ENCODE measurements at regions not wholly inside any gene's neighbourhood (a gene's known extent, or its start where the extent isn't known, plus 50 kb on each side); places are given as distances from the start of the nearest gene placed in this dataset.

- no peak overlapping the region for H3K4me3 ChIP-seq (ENCODE audit: low read depth, low read length)
- TF ChIP-seq, protein P1, sequence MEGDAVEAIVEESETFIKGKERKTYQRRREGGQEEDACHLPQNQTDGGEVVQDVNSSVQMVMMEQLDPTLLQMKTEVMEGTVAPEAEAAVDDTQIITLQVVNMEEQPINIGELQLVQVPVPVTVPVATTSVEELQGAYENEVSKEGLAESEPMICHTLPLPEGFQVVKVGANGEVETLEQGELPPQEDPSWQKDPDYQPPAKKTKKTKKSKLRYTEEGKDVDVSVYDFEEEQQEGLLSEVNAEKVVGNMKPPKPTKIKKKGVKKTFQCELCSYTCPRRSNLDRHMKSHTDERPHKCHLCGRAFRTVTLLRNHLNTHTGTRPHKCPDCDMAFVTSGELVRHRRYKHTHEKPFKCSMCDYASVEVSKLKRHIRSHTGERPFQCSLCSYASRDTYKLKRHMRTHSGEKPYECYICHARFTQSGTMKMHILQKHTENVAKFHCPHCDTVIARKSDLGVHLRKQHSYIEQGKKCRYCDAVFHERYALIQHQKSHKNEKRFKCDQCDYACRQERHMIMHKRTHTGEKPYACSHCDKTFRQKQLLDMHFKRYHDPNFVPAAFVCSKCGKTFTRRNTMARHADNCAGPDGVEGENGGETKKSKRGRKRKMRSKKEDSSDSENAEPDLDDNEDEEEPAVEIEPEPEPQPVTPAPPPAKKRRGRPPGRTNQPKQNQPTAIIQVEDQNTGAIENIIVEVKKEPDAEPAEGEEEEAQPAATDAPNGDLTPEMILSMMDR (IDR thresholded peaks at IDR 0.05; ENCODE audit: borderline replicate concordance, insufficient read depth, low read depth, low read length), result no peak
These were observed 292.2 kb downstream of the GABRG1 start for GRCh38 chr4:45831692-45832091.

DNA sequence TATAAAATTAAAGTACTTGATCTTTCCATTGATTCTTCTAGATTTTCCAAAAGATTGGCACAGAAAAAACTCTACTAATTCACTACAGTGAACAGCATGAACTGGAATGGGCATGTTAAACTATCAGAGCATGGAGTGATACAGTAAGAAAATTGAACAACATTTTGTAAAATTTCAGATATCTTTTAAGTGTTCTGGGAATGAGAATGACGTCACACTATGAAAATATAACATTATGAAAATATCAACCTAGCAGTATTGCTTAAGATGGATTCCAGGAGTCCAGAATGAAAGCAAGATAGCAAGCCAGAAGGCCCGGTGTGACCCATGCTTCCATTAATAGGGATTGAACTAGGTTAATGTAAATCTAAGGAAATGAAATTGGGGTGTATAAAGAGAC lies 319.9 kb downstream of the GABRG1 start:
- TF ChIP-seq, protein P1 (IDR thresholded peaks at IDR 0.05; ENCODE audit: borderline replicate concordance, insufficient read depth, low read depth, low read length), result no peak

DNA sequence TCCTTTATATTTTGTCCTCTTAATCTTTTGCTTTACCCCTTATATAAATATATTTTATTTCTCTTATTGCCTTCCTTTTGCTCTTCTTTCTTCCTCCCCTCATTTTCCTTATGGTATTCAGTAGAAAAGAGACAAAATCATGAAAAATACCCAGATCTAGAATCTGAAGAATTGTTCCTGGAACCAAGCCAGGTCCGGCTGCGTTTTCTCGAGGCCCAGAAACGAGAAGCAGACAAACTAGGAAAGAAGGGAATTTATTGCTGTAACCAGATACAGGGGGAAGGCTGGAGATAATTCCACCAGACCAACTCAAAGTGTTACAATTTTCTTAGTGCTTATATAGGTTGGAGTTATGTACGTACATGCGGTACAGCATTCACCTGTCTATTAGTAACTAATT lies 328.7 kb downstream of the GABRG1 start:
- TF ChIP-seq, protein P1 (IDR thresholded peaks at IDR 0.05; ENCODE audit: borderline replicate concordance, insufficient read depth, low read depth, low read length), result no peak
- no peak overlapping the region for H3K4me3 ChIP-seq (ENCODE audit: low read depth, low read length)

More for the DNA sequence above, 319.9 kb downstream of the GABRG1 start:
- no peak overlapping the region for H3K4me3 ChIP-seq (ENCODE audit: low read depth, low read length)

GRCh38 chr4:45778514-45778913 lies 345.3 kb downstream of the GABRG1 start:
- TF ChIP-seq, protein P1 (IDR thresholded peaks at IDR 0.05; ENCODE audit: borderline replicate concordance, insufficient read depth, low read depth, low read length), result no peak
- H3K4me3 ChIP-seq (ENCODE audit: low read depth, low read length), result no peak overlapping the region

DNA sequence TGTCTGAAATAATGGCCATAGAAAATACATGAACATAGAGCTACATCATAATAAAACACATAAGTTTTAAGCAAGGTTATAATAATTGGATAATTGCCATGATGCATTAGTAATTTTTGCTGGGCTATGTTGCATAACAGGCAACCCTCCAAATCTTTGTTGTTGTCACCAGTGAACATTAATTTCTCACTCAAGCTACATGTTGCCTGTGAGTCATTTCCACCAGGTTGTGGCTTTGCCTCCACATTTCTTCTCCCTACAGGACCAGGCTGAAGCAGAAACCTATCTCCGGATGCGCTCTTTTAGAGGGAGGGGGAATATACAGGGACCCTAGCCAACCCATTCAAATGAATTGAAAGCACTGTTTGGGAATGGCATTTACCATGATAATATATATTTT lies 347.7 kb downstream of the GABRG1 start:
- TF ChIP-seq, protein P1 (IDR thresholded peaks at IDR 0.05; ENCODE audit: borderline replicate concordance, insufficient read depth, low read depth, low read length), result no peak
- no peak overlapping the region for H3K4me3 ChIP-seq (ENCODE audit: low read depth, low read length)

DNA sequence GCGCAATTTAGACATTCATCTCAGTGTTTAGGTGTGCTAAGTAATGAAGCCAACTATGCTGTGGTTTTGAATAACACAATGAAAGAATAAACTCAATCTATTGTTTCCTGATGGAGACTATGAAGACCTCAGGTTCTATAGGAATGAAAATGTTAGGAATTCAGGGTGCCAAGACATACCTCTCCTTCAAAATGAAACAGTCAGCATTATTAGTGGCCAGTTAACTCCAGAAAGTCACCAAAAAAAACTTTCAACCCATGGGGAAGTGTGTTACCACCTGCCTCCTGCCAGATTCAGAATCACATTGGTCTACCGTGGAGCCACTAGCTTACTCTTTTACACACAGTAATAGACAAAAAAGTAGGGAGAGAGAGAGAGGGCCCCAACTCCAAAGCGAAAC lies 352.9 kb downstream of the GABRG1 start:
- no peak overlapping the region for H3K4me3 ChIP-seq (ENCODE audit: low read depth, low read length)
- TF ChIP-seq, protein P1 (IDR thresholded peaks at IDR 0.05; ENCODE audit: borderline replicate concordance, insufficient read depth, low read depth, low read length), result no peak

- H3K4me3 ChIP-seq (ENCODE audit: low read depth, low read length), result no peak overlapping the region
- TF ChIP-seq, protein P1 (IDR thresholded peaks at IDR 0.05; ENCODE audit: borderline replicate concordance, insufficient read depth, low read depth, low read length), result no peak
These were observed 358.3 kb downstream of the GABRG1 start for GRCh38 chr4:45765521-45765920.
